ENCODE measurements at regions not wholly inside any gene's neighbourhood (a gene's known extent, or its start where the extent isn't known, plus 50 kb on each side); places are given as distances from the start of the nearest gene placed in this dataset.

DNA sequence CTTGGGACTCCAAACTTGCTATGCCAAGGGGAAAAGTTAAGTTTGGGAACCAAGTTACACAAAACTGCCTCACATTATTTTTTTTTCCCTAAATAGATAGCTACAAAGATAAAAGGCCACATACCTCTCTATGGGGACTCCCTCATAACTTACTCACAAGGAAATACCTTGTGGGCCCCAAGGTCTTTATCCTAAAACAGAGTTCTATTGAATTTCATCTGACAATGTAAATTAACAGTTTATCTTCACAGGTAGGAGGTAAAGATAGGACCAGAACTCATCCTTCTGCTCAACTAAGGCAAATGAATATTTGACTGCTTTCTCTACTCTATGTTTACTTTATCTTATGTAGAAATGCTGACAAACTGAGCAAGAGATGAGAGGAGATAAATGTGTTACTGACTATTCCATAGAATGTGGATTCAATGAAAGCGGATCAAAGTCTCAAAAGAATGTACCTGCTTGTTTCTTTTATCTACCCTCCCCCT is 1278.0 kb downstream of the OTOL1 start:
- Histone ChIP-seq H3K4me3 (replicated peaks; ENCODE audit: low read depth, low read length) (no peak overlapping the region), H3K36me3 (ENCODE audit: control insufficient read depth, insufficient read depth, low read length) (no peaks in the 10 kb centered on the region), H3K27me3 (replicated peaks; ENCODE audit: control insufficient read depth, insufficient read depth, low read length) (no peaks in the 10 kb centered on the region)
- TF ChIP-seq, protein P1, sequence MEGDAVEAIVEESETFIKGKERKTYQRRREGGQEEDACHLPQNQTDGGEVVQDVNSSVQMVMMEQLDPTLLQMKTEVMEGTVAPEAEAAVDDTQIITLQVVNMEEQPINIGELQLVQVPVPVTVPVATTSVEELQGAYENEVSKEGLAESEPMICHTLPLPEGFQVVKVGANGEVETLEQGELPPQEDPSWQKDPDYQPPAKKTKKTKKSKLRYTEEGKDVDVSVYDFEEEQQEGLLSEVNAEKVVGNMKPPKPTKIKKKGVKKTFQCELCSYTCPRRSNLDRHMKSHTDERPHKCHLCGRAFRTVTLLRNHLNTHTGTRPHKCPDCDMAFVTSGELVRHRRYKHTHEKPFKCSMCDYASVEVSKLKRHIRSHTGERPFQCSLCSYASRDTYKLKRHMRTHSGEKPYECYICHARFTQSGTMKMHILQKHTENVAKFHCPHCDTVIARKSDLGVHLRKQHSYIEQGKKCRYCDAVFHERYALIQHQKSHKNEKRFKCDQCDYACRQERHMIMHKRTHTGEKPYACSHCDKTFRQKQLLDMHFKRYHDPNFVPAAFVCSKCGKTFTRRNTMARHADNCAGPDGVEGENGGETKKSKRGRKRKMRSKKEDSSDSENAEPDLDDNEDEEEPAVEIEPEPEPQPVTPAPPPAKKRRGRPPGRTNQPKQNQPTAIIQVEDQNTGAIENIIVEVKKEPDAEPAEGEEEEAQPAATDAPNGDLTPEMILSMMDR (IDR thresholded peaks at IDR 0.05; ENCODE audit: insufficient read depth, low read length, poor library complexity, severe bottlenecking): no peak
- no peak for DNase-seq (ENCODE audit: extremely low read depth, insufficient read length)

DNA sequence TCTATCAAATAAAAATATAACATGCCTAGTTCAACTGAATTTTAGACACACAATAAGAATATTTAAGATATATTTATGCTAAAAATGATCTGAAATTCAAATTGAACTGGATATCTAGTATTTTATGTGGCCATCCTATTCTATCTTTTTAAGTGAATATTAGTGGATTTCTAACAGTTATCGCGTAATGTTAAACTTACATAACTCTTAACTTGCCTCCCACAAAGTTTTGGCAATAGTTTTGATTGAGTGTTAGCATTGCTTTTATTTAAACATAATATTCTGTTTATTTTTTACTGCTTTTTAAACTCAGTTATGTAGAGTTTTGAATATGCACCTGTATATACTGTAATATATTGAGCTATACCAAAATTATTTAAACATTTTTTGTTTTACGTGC is 1279.5 kb downstream of the OTOL1 start:
- Histone ChIP-seq H3K27me3 (replicated peaks; ENCODE audit: control insufficient read depth, insufficient read depth, low read length) (no peaks in the 10 kb centered on the region), H3K4me3 (replicated peaks; ENCODE audit: low read depth, low read length) (no peak overlapping the region), H3K36me3 (ENCODE audit: control insufficient read depth, insufficient read depth, low read length) (no peaks in the 10 kb centered on the region)
- TF ChIP-seq, protein P1 (IDR thresholded peaks at IDR 0.05; ENCODE audit: insufficient read depth, low read length, poor library complexity, severe bottlenecking): no peak
- DNase-seq (ENCODE audit: extremely low read depth, insufficient read length): no peak

DNA sequence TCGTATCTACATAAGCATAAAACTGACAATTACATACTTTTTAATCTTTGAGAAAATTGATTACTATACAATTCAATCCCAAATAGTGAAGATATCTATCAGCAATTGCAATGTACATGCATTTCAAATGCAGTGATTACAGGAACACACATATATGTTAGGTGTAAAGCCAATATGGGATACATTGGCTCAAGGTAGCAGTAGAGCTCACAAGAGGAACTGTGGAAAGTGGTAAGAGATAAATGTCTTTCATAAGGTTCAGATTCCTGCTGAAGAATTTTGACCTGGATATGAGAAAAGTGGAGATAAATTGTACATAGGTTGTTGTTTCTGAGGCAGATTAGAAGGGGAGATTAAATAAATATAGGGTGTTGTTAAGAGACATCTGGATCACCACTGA is 1280.5 kb downstream of the OTOL1 start:
- DNase-seq (ENCODE audit: extremely low read depth, insufficient read length): no peak
- H3K27me3 ChIP-seq (replicated peaks; ENCODE audit: control insufficient read depth, insufficient read depth, low read length): no peaks in the 10 kb centered on the region
- no peak overlapping the region for H3K4me3 ChIP-seq (replicated peaks; ENCODE audit: low read depth, low read length)
- TF ChIP-seq, protein P1 (IDR thresholded peaks at IDR 0.05; ENCODE audit: insufficient read depth, low read length, poor library complexity, severe bottlenecking): no peak
- H3K36me3 ChIP-seq (ENCODE audit: control insufficient read depth, insufficient read depth, low read length): no peaks in the 10 kb centered on the region

DNA sequence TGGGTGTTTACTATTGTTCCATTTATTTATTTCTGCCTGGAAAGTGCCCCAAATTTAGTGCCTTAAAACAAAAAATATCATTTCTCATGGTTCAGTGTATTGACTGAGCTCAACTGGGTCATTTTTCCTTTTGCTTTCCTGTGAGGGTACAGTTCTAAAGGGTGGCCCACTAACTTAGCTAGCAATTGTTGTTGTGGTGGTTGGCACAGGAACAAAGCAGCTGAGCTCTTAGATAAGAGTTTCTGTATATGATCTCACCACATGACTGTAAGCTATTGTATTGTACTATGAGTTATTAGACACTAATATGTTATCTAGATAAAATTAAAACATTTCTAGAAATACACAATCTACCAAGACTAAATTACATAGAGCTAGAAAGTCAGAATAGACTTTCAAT is 1283.7 kb downstream of the OTOL1 start:
- no peaks in the 10 kb centered on the region for H3K27me3 ChIP-seq (replicated peaks; ENCODE audit: control insufficient read depth, insufficient read depth, low read length)
- H3K4me3 ChIP-seq (replicated peaks; ENCODE audit: low read depth, low read length): no peak overlapping the region
- TF ChIP-seq, protein P1 (IDR thresholded peaks at IDR 0.05; ENCODE audit: insufficient read depth, low read length, poor library complexity, severe bottlenecking): no peak
- no peaks in the 10 kb centered on the region for H3K36me3 ChIP-seq (ENCODE audit: control insufficient read depth, insufficient read depth, low read length)
- DNase-seq (ENCODE audit: extremely low read depth, insufficient read length): no peak

DNA sequence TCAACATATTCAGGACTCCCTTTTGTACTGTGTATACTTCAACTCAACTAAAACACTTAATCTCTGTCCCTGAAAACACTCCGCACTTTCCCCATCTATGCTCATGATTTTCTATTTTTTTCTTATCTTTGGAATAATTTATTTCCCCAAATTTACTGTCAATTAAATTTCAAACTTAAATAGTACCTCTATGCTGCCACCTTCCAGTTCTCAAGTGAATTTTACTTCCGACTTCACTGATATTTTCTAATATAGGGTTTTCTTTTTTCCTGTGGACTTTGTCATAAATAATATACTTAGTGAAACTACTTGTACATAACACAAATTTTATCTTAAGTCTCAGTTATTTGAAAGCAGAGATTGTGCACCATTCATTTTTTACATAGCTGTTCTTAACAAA is 1303.3 kb downstream of the OTOL1 start:
- Histone ChIP-seq H3K27me3 (replicated peaks; ENCODE audit: control insufficient read depth, insufficient read depth, low read length) (no peaks in the 10 kb centered on the region), H3K36me3 (ENCODE audit: control insufficient read depth, insufficient read depth, low read length) (no peaks in the 10 kb centered on the region), H3K4me3 (replicated peaks; ENCODE audit: low read depth, low read length) (no peak overlapping the region)
- TF ChIP-seq, protein P1 (IDR thresholded peaks at IDR 0.05; ENCODE audit: insufficient read depth, low read length, poor library complexity, severe bottlenecking): no peak
- no peak for DNase-seq (ENCODE audit: extremely low read depth, insufficient read length)
